ENCODE measurements at regions not wholly inside any gene's neighbourhood (a gene's known extent, or its start where the extent isn't known, plus 50 kb on each side); places are given as distances from the start of the nearest gene placed in this dataset.
"Not testable (repeated sequence)": the region's sequence is repeated elsewhere in the genome, so short reads cannot be mapped to it uniquely, and the experiment has no call there.

DNA sequence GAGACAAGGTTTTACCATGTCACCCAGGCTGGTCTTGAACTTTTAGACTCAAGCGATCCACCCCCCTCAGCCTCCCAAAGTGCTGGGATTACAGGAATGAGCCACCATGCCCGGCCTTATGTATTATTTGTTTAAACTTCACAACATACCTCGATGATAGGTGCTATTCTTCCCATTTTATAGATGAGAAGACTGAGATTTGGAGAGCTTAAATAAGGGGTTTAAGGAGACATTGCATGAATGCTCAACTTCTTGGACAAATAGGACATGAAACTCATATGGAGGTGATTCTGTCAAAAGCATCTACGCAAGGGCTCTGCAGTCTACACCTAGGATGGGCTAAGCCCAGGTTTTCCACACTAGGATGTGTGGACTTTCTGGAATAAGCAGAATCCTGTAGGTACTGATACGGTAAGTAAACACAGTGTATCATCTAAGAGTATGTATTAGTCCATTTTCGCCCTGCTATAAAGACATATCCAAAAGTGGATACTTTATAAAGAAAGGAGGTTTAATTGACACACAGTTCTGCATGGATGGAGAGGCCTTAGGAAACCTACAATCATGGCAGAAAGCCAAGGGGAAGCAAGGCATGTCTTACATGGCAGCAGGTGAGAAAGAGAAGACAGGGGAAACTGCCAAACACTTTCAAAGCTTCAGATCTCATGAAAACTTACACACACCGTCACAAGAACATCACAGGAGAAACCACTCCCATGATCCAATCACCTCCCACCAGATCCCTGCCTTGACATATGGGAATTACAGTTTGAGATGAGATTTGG is 62.8 kb upstream of the CAPRIN1 start:
- no peak for TF ChIP-seq CTCF (IDR thresholded peaks at IDR 0.05; ENCODE audit: low read depth, low read length)
- H3K4me3 ChIP-seq (ENCODE audit: low read depth, low read length), result no peak overlapping the region

DNA sequence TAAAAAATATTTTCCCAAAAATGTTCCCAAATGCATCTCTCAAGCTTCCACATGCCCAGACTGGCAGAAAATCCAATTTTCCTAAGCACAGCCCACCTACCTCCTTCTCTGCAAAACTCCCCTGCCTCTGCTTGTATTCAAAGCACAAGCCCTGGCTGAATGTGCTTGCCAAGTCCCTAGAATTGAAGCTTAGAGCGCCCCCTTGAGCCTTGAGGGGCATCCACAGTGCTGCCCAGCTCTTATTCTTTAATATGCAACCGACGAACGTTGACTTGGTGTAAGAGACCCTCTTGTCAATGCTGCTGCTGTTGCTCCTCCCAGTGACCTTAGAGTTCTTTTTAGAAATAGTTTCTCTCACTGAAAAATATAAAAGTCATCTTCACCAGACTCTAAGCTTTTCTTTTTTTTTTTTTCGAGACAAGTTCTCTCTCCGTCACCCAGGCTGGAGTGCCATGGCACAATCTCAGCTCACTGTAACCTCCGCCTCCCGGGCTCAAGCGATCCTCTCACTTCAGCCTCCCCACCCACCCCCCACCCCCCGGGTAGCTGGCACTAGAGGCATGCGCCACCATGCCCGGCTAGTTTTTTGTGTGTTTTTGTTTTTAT is 63.5 kb upstream of the CAPRIN1 start:
- H3K4me3 ChIP-seq (ENCODE audit: low read depth, low read length), result no peak overlapping the region
- peak; percentile 78 for TF ChIP-seq CTCF (IDR thresholded peaks at IDR 0.05; ENCODE audit: low read depth, low read length)

- TF ChIP-seq CTCF (IDR thresholded peaks at IDR 0.05; ENCODE audit: low read depth, low read length), result no peak
- H3K4me3 ChIP-seq (ENCODE audit: low read depth, low read length), result no peak overlapping the region
Measured at GRCh38 chr11:33987545-33987944, 64.0 kb upstream of the CAPRIN1 start.

DNA sequence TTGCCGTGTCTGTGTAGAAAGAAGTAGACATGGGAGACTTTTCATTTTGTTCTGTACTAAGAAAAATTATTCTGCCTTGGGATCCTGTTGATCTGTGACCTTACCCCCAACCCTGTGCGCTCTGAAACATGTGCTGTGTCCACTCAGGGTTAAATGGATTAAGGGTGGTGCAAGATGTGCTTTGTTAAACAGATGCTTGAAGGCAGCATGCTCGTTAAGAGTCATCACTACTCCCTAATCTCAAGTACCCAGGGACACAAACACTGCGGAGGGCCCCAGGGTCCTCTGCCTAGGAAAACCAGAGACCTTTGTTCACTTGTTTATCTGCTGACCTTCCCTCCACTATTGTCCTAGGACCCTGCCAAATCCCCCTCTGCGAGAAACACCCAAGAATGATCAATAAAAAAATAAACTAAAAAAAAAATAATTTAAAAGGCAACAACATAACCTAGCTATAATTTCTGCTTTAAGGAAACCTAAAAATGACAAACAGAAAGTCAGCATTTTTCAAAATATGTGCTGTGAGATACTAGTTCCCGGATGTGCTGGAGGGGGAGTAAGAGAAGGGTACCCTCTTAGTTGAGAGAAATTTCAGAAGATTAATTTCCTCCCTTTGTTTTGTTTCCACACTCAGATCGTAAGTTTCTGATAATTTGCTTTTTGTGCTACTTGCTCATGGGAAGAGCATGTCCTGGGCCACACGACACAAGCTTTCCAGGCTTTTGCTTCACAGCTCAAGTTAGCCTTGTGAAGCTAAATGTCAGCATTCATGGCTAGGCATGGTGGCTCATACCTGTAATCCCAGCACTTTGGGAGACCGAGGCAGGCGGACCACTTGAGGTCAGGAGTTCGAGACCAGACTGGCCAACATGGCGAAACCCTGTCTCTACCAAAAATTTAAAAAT is 64.7 kb upstream of the CAPRIN1 start:
- H3K4me3 ChIP-seq (ENCODE audit: low read depth, low read length), result not testable (repeated sequence)

GRCh38 chr11:33984682-33985389 is 66.7 kb upstream of the CAPRIN1 start:
- TF ChIP-seq CTCF (IDR thresholded peaks at IDR 0.05; ENCODE audit: low read depth, low read length), result no peak
- no peak overlapping the region for H3K4me3 ChIP-seq (ENCODE audit: low read depth, low read length)

DNA sequence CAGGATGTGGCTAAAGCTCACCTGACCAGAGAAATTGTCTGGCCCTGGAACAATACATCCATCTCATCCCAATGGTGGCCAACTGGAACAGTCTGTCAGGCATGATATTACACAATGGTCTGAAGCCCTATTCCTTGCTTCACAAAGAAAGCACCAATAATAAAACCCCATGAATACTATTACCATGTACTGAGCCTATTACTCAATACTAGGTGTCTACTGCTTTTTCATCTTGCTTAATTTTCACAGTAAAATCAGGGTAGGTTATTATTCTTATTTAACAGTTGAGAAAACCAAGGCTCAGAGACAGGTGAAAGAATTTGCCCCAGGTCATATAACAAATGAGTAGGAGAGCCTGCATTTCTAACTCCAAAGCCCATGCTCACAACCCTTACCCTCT is 68.9 kb upstream of the CAPRIN1 start:
- no peak overlapping the region for H3K4me3 ChIP-seq (ENCODE audit: low read depth, low read length)
- no peak for TF ChIP-seq CTCF (IDR thresholded peaks at IDR 0.05; ENCODE audit: low read depth, low read length)

- no peak overlapping the region for H3K4me3 ChIP-seq (ENCODE audit: low read depth, low read length)
- no peak for TF ChIP-seq CTCF (IDR thresholded peaks at IDR 0.05; ENCODE audit: low read depth, low read length)
Measured at GRCh38 chr11:33980897-33981296, 70.6 kb upstream of the CAPRIN1 start.

All from WI38 (cell line).